Endothelial cell of umbilical vein (primary cell): ENCODE measurements at regions not wholly inside any gene's neighbourhood (a gene's known extent, or its start where the extent isn't known, plus 50 kb on each side); places are given as distances from the start of the nearest gene placed in this dataset.
"Not testable (repeated sequence)": the region's sequence is repeated elsewhere in the genome, so short reads cannot be mapped to it uniquely, and the experiment has no call there.

Source experiments
- BruUV-seq: library from RNA; stranded (reverse); fragments of 400-500 nt; replicated peaks from 2 replicates; lab custom pipeline; 2021; lab: Mats Ljungman, UMichigan
- CTCF ChIA-PET: fragments of 300-600, 350-600 bp; sonication (Branson Sonifier 250); formaldehyde crosslinking; loops from one replicate; lab custom pipeline; 2021; ENCODE audit warnings: antibody characterized with exemption, inconsistent platforms; lab: Charles Lee
- POLR2A ChIA-PET: fragments of 300-600, 350-600 bp; sonication (Branson Sonifier 250); formaldehyde crosslinking; loops from one replicate; lab custom pipeline; 2021; ENCODE audit warnings: antibody characterized with exemption, inconsistent platforms; lab: Charles Lee
- DNase-seq: peaks from one replicate; pipeline ENCODE4 v3.0.0-alpha.2; 2011; ENCODE audit warnings: low read depth, low spot score
- FAIRE-seq: peaks from 2 replicates; lab custom pipeline; 2011; peaks lifted over from hg19 to GRCh38; lab: Jason Lieb, UNC
- H2AFZ ChIP-seq: 2 replicates; pipeline ENCODE4 v1.6.0; 2012; ENCODE audit warnings: low read depth, low read length, control low read depth, inconsistent platforms
- H3K27ac ChIP-seq: 2 replicates; pipeline ENCODE4 v1.5.1; 2011; ENCODE audit warnings: low read depth, mild to moderate bottlenecking, control low read depth, low read length, moderate library complexity; ENCODE audit not compliant: insufficient read depth
- H3K27me3 ChIP-seq, 2 experiments: 2 replicates each; pipeline versions ENCODE4 v1.6.0 to v1.6.1; 2011; ENCODE audit warnings: low read length in 2 of 2, mixed read lengths in 1 of 2; ENCODE audit not compliant: control insufficient read depth in 2 of 2, insufficient read depth in 2 of 2
- H3K36me3 ChIP-seq, 2 experiments: 2 replicates in 1 of 2; 3 replicates in 1 of 2; pipeline ENCODE4 v1.5.1; 2011; ENCODE audit warnings: low read length in 2 of 2, mild to moderate bottlenecking in 1 of 2, moderate library complexity in 1 of 2; ENCODE audit not compliant: control insufficient read depth in 2 of 2, insufficient read depth in 2 of 2; ENCODE audit errors: extremely low read depth in 1 of 2
- H3K4me1 ChIP-seq: 3 replicates; pipeline ENCODE4 v1.5.1; 2011; ENCODE audit warnings: mild to moderate bottlenecking, low read length; ENCODE audit not compliant: control insufficient read depth, insufficient read depth; ENCODE audit errors: extremely low read depth
- H3K4me2 ChIP-seq: 2 replicates; pipeline ENCODE4 v1.6.1; 2011; ENCODE audit warnings: low read length, control low read depth, mixed read lengths; ENCODE audit not compliant: insufficient read depth
- H3K4me3 ChIP-seq, 3 experiments: fragments of 200-600 bp in 1 of 3; sonication (generic), shearing (Covaris generic) in 1 of 3; replicated peaks in 1 of 3; 2 replicates each; pipeline ENCODE4 v1.5.1; 2011 to 2016; ENCODE audit warnings: control low read depth in 3 of 3, low read length in 3 of 3, mild to moderate bottlenecking in 2 of 3, inconsistent platforms in 1 of 3, low read depth in 1 of 3, moderate library complexity in 1 of 3; ENCODE audit not compliant: insufficient read depth in 1 of 3
- H3K79me2 ChIP-seq: 2 replicates; pipeline ENCODE4 v1.6.0; 2012; ENCODE audit warnings: low read length, inconsistent platforms; ENCODE audit not compliant: control insufficient read depth, insufficient read depth
- H3K9ac ChIP-seq: replicated peaks from 2 replicates; pipeline ENCODE3; 2011; ENCODE audit warnings: low read length, control low read depth; ENCODE audit not compliant: insufficient read depth; ENCODE audit errors: extremely low read depth
- H3K9me1 ChIP-seq: replicated peaks from 3 replicates; pipeline ENCODE4 v1.6.0; 2011; ENCODE audit warnings: mild to moderate bottlenecking, low read length; ENCODE audit not compliant: control insufficient read depth, insufficient read depth; ENCODE audit errors: extremely low read depth
- H3K9me3 ChIP-seq: replicated peaks from 2 replicates; pipeline ENCODE4 v1.5.1; 2012; ENCODE audit warnings: low read length, inconsistent platforms; ENCODE audit not compliant: control insufficient read depth, insufficient read depth
- H4K20me1 ChIP-seq: replicated peaks from 2 replicates; pipeline ENCODE3; 2011; ENCODE audit warnings: mild to moderate bottlenecking, low read length; ENCODE audit not compliant: control insufficient read depth, insufficient read depth; ENCODE audit errors: extremely low read depth
- EZH2 ChIP-seq: IDR thresholded peaks from 2 replicates; pipeline ENCODE4 v1.6.1; 2012; ENCODE audit warnings: borderline replicate concordance, low read depth, mild to moderate bottlenecking, moderate library complexity, low read length, inconsistent platforms; ENCODE audit not compliant: severe bottlenecking
- FOS ChIP-seq: IDR thresholded peaks from 2 replicates; pipeline ENCODE4 v1.6.1; 2011; ENCODE audit warnings: mild to moderate bottlenecking, low read length, moderate library complexity, borderline replicate concordance; ENCODE audit not compliant: insufficient read depth
- GATA2 ChIP-seq: IDR thresholded peaks from 2 replicates; pipeline ENCODE4 v1.7.0; 2011; ENCODE audit warnings: low read depth, mild to moderate bottlenecking, moderate library complexity, mixed read lengths, low read length; ENCODE audit not compliant: insufficient read length, insufficient read depth
- JUN ChIP-seq: IDR thresholded peaks from 2 replicates; pipeline ENCODE4 v1.6.1; 2011; ENCODE audit warnings: borderline replicate concordance, low read depth; ENCODE audit not compliant: insufficient read length, insufficient read depth
- MAX ChIP-seq: IDR thresholded peaks from 2 replicates; pipeline ENCODE4 v1.6.1; 2011; ENCODE audit not compliant: insufficient read depth, insufficient read length
- MYC ChIP-seq: IDR thresholded peaks from one replicate; pipeline ENCODE4 v1.6.1; 2011; ENCODE audit warnings: mild to moderate bottlenecking, low read depth, low read length
- POLR2A ChIP-seq: IDR thresholded peaks from 2 replicates; pipeline ENCODE4 v1.6.1; 2012; ENCODE audit warnings: low read depth, mild to moderate bottlenecking, control low read depth, low read length
- POLR2AphosphoS5 ChIP-seq: IDR thresholded peaks from 2 replicates; pipeline ENCODE4 v1.6.1; 2012; ENCODE audit warnings: low read depth, mild to moderate bottlenecking, control low read depth, low read length, moderate library complexity; ENCODE audit not compliant: insufficient read depth
- dilution Hi-C: fragments of 300-500 bp; cut with MboI; formaldehyde crosslinking; loops from one replicate; pipeline ENCODE4 v1.15.0; 2019; ENCODE audit warnings: low sequenced_read_pairs; ENCODE audit not compliant: extremely low pct_ligation_motif_present
- intact Hi-C: fragments of 100-400 bp; cut with micrococcal nuclease; formaldehyde crosslinking; loops from one replicate; pipeline ENCODE4 v1.10.0; 2022
- TF ChIP-seq, protein P1 (sequence below), 2 donors: IDR thresholded peaks; 1 replicate in 1 of 2; 2 replicates in 1 of 2; pipeline ENCODE4 v1.5.1; 2011; ENCODE audit warnings: low read length in 2 of 2, mild to moderate bottlenecking in 2 of 2, moderate library complexity in 2 of 2, control low read depth in 1 of 2, inconsistent platforms in 1 of 2, low read depth in 1 of 2; ENCODE audit not compliant: insufficient read depth in 1 of 2; ENCODE audit errors: extremely low read depth in 1 of 2

DNA sequence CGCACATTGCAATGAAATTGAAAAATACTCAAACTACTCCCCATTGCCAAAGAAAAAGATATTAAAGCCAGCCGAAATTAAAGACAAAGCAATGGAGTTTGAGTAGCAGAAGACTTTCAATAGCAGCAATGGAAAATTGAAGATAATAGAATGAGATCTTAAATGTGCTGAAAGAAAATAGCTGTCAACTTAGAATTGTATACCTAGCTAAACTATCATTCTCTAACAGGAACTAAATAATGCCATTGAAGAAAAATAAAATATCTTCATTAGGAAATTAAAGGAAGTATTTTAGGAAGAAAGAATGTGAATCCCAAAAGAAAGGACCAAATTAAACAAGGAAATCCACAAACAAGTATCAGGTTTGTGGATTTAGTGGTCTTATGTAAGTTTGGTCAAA, 165.6 kb downstream of the USP31 start:
- ChIA-PET CTCF (no interaction called here), POLR2A (no interaction called here)
- H3K9me1 ChIP-seq, result no peaks in the 10 kb centered on the region
- no peak overlapping the region for H3K4me3 ChIP-seq
- H2AFZ ChIP-seq, result no peak overlapping the region
- no peak overlapping the region for H3K9ac ChIP-seq
- dilution Hi-C loops (no loop called here), intact Hi-C loops (no loop called here)
- no peaks in the 10 kb centered on the region for H3K79me2 ChIP-seq
- no peak for TF ChIP-seq POLR2A
- TF ChIP-seq JUN, result no peak
- TF ChIP-seq, protein P1, sequence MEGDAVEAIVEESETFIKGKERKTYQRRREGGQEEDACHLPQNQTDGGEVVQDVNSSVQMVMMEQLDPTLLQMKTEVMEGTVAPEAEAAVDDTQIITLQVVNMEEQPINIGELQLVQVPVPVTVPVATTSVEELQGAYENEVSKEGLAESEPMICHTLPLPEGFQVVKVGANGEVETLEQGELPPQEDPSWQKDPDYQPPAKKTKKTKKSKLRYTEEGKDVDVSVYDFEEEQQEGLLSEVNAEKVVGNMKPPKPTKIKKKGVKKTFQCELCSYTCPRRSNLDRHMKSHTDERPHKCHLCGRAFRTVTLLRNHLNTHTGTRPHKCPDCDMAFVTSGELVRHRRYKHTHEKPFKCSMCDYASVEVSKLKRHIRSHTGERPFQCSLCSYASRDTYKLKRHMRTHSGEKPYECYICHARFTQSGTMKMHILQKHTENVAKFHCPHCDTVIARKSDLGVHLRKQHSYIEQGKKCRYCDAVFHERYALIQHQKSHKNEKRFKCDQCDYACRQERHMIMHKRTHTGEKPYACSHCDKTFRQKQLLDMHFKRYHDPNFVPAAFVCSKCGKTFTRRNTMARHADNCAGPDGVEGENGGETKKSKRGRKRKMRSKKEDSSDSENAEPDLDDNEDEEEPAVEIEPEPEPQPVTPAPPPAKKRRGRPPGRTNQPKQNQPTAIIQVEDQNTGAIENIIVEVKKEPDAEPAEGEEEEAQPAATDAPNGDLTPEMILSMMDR (IDR thresholded peaks at IDR 0.05; ENCODE audit: extremely low read depth in 1 of 2, insufficient read depth in 1 of 2, low read depth in 1 of 2, low read length in 2 of 2), result no peak
- no peak for TF ChIP-seq GATA2
- no peak for TF ChIP-seq MYC
- no peak for TF ChIP-seq MAX
- no peak for TF ChIP-seq POLR2AphosphoS5
- TF ChIP-seq EZH2, result no peak
- TF ChIP-seq FOS, result no peak
- H3K36me3 ChIP-seq, result no peaks in the 10 kb centered on the region
- H3K27ac ChIP-seq, result no peak overlapping the region
- no peaks in the 10 kb centered on the region for H3K4me1 ChIP-seq
- DNase-seq (no peak), FAIRE-seq (no peak)
- no peaks in the 10 kb centered on the region for H3K27me3 ChIP-seq
- BruUV-seq, result no TSS peak
- no peaks in the 10 kb centered on the region for H3K9me3 ChIP-seq
- no peak overlapping the region for H3K4me2 ChIP-seq
- no peaks in the 10 kb centered on the region for H4K20me1 ChIP-seq

GRCh38 chr16:22980514-22980913, 166.6 kb downstream of the HS3ST2 start:
- H3K27me3 ChIP-seq, H3K9me1 ChIP-seq, CTCF ChIA-PET, H3K4me2 ChIP-seq, H3K4me3 ChIP-seq, H2AFZ ChIP-seq, FAIRE-seq, H3K9ac ChIP-seq, H3K79me2 ChIP-seq, H4K20me1 ChIP-seq, POLR2A ChIA-PET, BruUV-seq, H3K36me3 ChIP-seq, DNase-seq, H3K4me1 ChIP-seq, H3K27ac ChIP-seq, intact Hi-C loops, dilution Hi-C loops, H3K9me3 ChIP-seq: not testable (repeated sequence)
